ENCODE measurements at regions not wholly inside any gene's neighbourhood (a gene's known extent, or its start where the extent isn't known, plus 50 kb on each side); places are given as distances from the start of the nearest gene placed in this dataset.

DNA sequence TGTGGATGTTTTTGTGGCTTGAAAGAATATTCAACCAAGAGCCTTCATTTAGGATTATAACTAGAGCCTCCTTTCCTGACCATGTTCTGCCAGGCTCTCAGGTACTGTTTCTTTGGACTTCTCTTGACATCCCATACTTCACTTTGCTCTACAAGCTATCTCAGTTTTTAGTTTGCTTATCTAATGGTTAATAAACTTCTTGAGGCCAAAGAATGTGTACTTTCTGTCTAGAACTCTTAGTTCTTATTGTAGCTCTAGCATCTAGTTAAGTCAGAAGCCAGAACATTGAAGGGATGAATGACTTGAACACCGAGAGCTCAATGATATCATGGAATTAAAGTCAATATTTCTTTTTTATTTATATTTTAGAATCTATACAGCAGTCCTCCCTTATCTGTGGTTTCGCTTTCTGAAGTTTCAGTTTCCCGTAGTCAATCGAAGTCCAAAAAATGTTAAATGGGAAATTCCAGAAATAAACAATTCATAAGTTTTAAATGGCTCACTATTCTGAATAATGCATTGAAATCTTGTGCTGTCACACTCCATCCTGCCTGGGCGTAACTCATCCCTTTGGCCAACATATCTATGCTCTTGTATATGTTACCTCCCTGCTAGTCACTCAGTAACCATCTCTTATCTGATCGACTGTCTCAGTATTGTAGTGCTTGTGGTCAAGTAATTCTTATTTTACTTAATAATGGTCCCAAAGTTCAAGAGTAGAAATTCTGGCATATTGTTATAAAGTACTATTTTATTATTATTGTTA lies 368.6 kb upstream of the RBMS3 start:
- TF ChIP-seq, protein P1, sequence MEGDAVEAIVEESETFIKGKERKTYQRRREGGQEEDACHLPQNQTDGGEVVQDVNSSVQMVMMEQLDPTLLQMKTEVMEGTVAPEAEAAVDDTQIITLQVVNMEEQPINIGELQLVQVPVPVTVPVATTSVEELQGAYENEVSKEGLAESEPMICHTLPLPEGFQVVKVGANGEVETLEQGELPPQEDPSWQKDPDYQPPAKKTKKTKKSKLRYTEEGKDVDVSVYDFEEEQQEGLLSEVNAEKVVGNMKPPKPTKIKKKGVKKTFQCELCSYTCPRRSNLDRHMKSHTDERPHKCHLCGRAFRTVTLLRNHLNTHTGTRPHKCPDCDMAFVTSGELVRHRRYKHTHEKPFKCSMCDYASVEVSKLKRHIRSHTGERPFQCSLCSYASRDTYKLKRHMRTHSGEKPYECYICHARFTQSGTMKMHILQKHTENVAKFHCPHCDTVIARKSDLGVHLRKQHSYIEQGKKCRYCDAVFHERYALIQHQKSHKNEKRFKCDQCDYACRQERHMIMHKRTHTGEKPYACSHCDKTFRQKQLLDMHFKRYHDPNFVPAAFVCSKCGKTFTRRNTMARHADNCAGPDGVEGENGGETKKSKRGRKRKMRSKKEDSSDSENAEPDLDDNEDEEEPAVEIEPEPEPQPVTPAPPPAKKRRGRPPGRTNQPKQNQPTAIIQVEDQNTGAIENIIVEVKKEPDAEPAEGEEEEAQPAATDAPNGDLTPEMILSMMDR (IDR thresholded peaks at IDR 0.05; ENCODE audit: low read depth, low read length), result no peak
- DNase-seq (ENCODE audit: extremely low read depth, low read depth), result no peak

DNA sequence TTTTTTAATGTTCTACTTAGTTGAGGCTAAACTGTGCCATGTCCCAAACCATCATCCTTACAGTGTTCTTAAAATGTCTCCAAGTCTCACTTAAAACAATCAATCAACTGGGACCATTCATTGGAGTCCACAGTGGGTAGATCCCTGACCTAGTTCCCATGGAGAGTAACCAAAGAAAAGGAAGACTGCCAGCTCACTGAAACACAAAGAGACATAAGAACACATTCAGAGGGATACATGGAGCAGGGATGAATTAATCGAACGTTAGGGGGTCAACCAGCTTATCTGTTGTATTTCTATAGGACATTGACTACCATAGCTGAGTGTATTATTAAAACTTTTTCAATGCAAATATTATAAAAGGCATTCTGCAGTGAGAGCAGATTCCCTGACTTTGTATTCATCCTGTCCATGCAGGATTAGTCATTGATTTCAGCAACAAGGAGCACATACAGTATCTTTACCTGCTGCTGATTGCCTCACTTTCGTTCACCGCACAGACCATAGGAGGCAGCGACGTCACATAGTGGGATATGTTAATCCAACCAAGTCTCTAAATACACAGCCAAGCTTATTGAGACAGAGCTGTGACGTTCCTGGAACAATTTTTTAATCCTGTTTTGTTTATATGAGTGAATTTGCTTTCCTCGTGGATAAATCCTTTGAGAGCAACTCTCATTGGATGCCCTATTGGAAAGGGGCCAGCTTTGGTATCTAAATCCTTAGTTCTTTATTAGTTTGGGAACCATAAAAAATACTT lies 364.9 kb upstream of the RBMS3 start:
- TF ChIP-seq, protein P1 (IDR thresholded peaks at IDR 0.05; ENCODE audit: low read depth, low read length), result peak; percentile 19
- DNase-seq (ENCODE audit: extremely low read depth, low read depth), result peak; percentile 22

DNA sequence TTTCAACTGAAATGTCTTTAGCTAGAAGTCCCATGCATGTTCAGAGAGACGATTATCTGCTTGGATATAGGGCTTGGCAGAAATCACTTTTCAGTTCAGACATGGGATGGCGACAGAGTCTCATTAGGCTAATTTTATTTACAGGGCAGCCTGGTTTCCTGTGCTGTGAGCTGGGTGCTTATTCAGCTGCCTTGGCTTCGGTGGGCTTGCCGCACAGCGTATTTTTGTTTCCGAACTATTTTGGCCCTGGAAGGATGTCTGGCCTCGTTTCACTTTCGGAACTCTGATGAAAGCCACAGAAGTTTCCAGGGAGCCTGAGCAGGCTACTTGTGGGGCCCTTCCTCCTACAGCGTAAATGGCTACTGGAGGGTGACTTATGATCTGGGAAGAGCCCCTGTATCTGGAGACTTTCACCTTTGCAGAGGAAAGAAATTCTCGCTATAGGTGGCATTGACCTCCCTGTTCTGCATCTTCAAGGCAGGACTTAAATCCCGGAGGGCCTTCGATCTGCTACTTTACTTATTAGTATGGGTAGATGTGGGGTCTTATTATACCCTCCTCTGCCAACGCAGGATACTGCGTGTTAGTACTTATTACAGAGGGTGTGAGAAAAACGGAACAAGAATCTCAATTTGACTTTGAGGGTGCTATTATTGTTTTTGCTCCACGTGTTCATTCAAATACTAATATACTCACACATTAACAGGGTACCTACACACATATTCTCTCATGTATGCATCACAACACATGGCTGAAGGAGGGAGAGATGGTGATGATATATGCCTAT lies 364.0 kb upstream of the RBMS3 start:
- DNase-seq (ENCODE audit: extremely low read depth, low read depth), result peak; percentile 52
- TF ChIP-seq, protein P1 (IDR thresholded peaks at IDR 0.05; ENCODE audit: low read depth, low read length), result peak; percentile 63

DNA sequence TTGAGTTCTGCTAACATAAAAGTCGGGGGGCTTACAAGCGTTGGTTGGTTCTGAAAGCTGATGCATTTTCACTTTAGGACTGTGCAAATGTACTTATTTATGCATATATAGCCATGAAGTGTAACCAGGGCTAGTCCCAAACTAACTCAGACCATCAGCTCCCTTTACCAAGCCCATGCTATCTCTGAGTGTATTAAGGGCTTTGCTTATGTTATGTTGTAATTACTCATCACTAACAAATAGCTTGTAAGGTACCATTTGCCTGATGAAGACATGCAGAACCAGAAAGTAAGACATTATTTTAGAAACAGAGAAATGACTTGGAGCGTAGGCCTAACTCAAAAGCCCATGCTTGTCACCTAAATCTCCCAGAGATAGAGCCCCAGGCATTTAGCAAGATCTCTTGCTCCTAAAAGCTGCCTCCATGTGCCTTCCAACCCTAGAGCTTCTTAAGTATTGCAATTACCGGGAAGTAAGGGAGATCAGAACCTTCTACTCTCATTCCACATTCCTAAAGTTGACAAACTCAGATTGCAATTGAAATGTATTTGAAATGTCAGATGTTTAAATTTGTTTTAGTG lies 362.9 kb upstream of the RBMS3 start:
- DNase-seq (ENCODE audit: extremely low read depth, low read depth), result no peak
- TF ChIP-seq, protein P1 (IDR thresholded peaks at IDR 0.05; ENCODE audit: low read depth, low read length), result no peak

DNA sequence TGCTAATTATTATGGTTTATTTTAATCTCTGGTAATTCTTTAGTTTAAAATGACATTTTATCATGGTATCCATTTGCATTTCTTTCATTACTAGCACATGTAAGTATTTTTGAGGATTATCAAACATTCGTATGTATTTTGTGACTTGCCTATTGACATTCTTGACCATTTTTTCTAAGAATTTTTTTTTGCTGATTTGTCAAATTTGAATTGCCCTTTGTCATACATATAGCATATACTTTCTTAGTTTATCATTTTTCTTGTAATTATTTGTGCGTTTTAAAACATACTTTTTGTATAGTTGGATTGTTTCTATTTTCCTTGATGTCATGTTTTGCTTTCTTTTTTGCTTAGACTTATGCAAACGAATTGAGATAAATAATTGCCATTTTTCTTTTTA lies 358.5 kb upstream of the RBMS3 start:
- TF ChIP-seq, protein P1 (IDR thresholded peaks at IDR 0.05; ENCODE audit: low read depth, low read length), result no peak
- DNase-seq (ENCODE audit: extremely low read depth, low read depth), result no peak

DNA sequence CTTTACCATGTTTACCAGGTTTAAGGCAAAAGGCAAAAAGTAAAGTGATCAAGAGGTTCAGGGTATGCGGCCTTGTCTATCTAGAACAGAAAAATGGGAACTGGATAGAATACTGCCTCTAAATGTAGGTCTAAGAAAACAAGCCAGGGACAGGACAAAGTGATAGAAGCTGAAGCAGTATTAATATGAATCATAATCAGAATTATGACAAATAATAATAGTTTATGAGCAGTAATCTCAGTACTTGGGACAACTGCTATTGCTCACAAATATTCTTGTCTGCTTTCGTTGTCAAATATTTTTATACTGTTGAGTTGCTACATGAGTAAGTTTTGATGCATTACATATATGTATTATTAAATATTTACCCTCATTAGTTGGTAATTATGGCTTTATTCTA lies 356.9 kb upstream of the RBMS3 start:
- TF ChIP-seq, protein P1 (IDR thresholded peaks at IDR 0.05; ENCODE audit: low read depth, low read length), result no peak
- DNase-seq (ENCODE audit: extremely low read depth, low read depth), result no peak

All from AG09319 (cell line).